HL-60 (cell line): ENCODE measurements at regions not wholly inside any gene's neighbourhood (a gene's known extent, or its start where the extent isn't known, plus 50 kb on each side); places are given as distances from the start of the nearest gene placed in this dataset.
"Not testable (repeated sequence)": the region's sequence is repeated elsewhere in the genome, so short reads cannot be mapped to it uniquely, and the experiment has no call there.

Experiments used
- DNase-seq, 2 experiments: peaks; one replicate each; pipeline ENCODE4 v3.0.0-alpha.2; 2010 to 2020; ENCODE audit warnings: low read depth in 1 of 2, low spot score in 1 of 2
- H3K27ac ChIP-seq: fragments of 250-450 bp; sonication (Bioruptor Pico); replicated peaks from 2 replicates; pipeline ENCODE4 v1.5.1; 2020; ENCODE audit warnings: mild to moderate bottlenecking, moderate library complexity
- H3K27me3 ChIP-seq: fragments of 250-450 bp; sonication (Bioruptor Pico); 2 replicates; pipeline ENCODE4 v1.5.1; 2021; ENCODE audit warnings: mild to moderate bottlenecking, moderate library complexity; ENCODE audit not compliant: insufficient read depth, poor library complexity, severe bottlenecking
- H3K4me3 ChIP-seq: replicated peaks from 2 replicates; pipeline ENCODE4 v1.5.1; 2011; ENCODE audit warnings: mild to moderate bottlenecking, control low read depth, low read length; ENCODE audit not compliant: insufficient read depth
- CTCF ChIP-seq: IDR thresholded peaks from one replicate; pipeline ENCODE4 v1.5.1; 2011; ENCODE audit warnings: low read length, control low read depth, inconsistent platforms; ENCODE audit not compliant: insufficient read depth
- GABPA ChIP-seq: IDR thresholded peaks from 2 replicates; pipeline ENCODE4 v1.6.1; 2012; ENCODE audit warnings: low read depth
- POLR2AphosphoS5 ChIP-seq: IDR thresholded peaks from 2 replicates; pipeline ENCODE4 v1.6.1; 2012; ENCODE audit warnings: low read depth
- REST ChIP-seq: IDR thresholded peaks from 2 replicates; pipeline ENCODE4 v1.6.1; 2012; ENCODE audit warnings: low read depth; ENCODE audit not compliant: insufficient replicate concordance
- SPI1 ChIP-seq: IDR thresholded peaks from 2 replicates; pipeline ENCODE4 v1.6.1; 2012; ENCODE audit warnings: low read depth, mild to moderate bottlenecking, borderline replicate concordance

GRCh38 chr21:32962268-32962667, 63.5 kb upstream of the OLIG2 start:
- Histone ChIP-seq H3K4me3 (no peak overlapping the region), H3K27ac (no peak overlapping the region), H3K27me3 (no peaks in the 10 kb centered on the region)
- DNase-seq = no peak
- TF ChIP-seq GABPA = no peak

- no peaks in the 10 kb centered on the region for H3K27me3 ChIP-seq
- no peak overlapping the region for H3K4me3 ChIP-seq
- DNase-seq = no peak
- TF ChIP-seq POLR2AphosphoS5 (no peak), SPI1 (no peak), GABPA (no peak), CTCF (no peak), REST (no peak)
- no peak overlapping the region for H3K27ac ChIP-seq
Measured at GRCh38 chr21:32965129-32965680, 60.5 kb upstream of the OLIG2 start.

GRCh38 chr21:32966120-32966519, 59.6 kb upstream of the OLIG2 start:
- no peak overlapping the region for H3K4me3 ChIP-seq
- no peaks in the 10 kb centered on the region for H3K27me3 ChIP-seq
- TF ChIP-seq REST = no peak
- TF ChIP-seq SPI1 = no peak
- no peak for TF ChIP-seq CTCF
- TF ChIP-seq GABPA = no peak
- no peak for TF ChIP-seq POLR2AphosphoS5
- no peak overlapping the region for H3K27ac ChIP-seq
- no peak for DNase-seq

- H3K27me3 ChIP-seq, DNase-seq, H3K27ac ChIP-seq, H3K4me3 ChIP-seq: not testable (repeated sequence)
Measured at GRCh38 chr21:32968103-32968502, 57.6 kb upstream of the OLIG2 start.

- H3K27me3 ChIP-seq = no peaks in the 10 kb centered on the region
- DNase-seq = no peak
- H3K4me3 ChIP-seq = no peak overlapping the region
- TF ChIP-seq SPI1 (no peak), POLR2AphosphoS5 (no peak), GABPA (no peak), REST (no peak), CTCF (no peak)
- H3K27ac ChIP-seq = no peak overlapping the region
Measured at GRCh38 chr21:32974653-32975052, 51.1 kb upstream of the OLIG2 start.
